Mesenchymal stem cell (in vitro differentiated cells and primary cell): ENCODE measurements at regions not wholly inside any gene's neighbourhood (a gene's known extent, or its start where the extent isn't known, plus 50 kb on each side); places are given as distances from the start of the nearest gene placed in this dataset.

Experiments
- DNase-seq: peaks from one replicate; pipeline ENCODE4 v3.0.0-alpha.2; 2013
- H2AFZ ChIP-seq: one replicate; pipeline ENCODE4 v1.6.1; 2013; ENCODE audit warnings: low read depth, mild to moderate bottlenecking, control low read depth, inconsistent platforms, low read length, moderate library complexity
- H2AK5ac ChIP-seq: 2 replicates; pipeline ENCODE4 v1.6.1; 2013; ENCODE audit warnings: low read length, moderate library complexity, mild to moderate bottlenecking, inconsistent platforms; ENCODE audit not compliant: severe bottlenecking
- H2BK120ac ChIP-seq: one replicate; pipeline ENCODE4 v1.6.1; 2013; ENCODE audit warnings: low read depth, mild to moderate bottlenecking, inconsistent platforms, low read length, moderate library complexity
- H2BK12ac ChIP-seq, 2 experiments: one replicate each; pipeline ENCODE4 v1.6.1; 2013; ENCODE audit warnings: inconsistent platforms in 2 of 2, low read length in 2 of 2, mild to moderate bottlenecking in 2 of 2, moderate library complexity in 2 of 2, control low read depth in 1 of 2
- H2BK15ac ChIP-seq: one replicate; pipeline ENCODE4 v1.6.1; 2013; ENCODE audit warnings: mild to moderate bottlenecking, low read depth, inconsistent platforms; ENCODE audit not compliant: poor library complexity, severe bottlenecking
- H2BK5ac ChIP-seq: 2 replicates; pipeline ENCODE4 v1.6.1; 2013; ENCODE audit warnings: low read depth, mild to moderate bottlenecking, low read length, control low read depth, inconsistent platforms; ENCODE audit not compliant: poor library complexity, severe bottlenecking
- H3K14ac ChIP-seq, 2 experiments: one replicate each; pipeline ENCODE4 v1.6.1; 2013; ENCODE audit warnings: inconsistent platforms in 2 of 2, low read length in 2 of 2, control low read depth in 1 of 2, mild to moderate bottlenecking in 1 of 2, moderate library complexity in 1 of 2
- H3K18ac ChIP-seq, 2 experiments: one replicate each; pipeline ENCODE4 v1.6.1; 2013; ENCODE audit warnings: inconsistent platforms in 2 of 2, low read length in 2 of 2, control low read depth in 1 of 2, low read depth in 1 of 2, mild to moderate bottlenecking in 1 of 2
- H3K23ac ChIP-seq, 2 experiments: one replicate each; pipeline ENCODE4 v1.6.1; 2013; ENCODE audit warnings: inconsistent platforms in 2 of 2, low read length in 2 of 2, mild to moderate bottlenecking in 2 of 2, moderate library complexity in 2 of 2, control low read depth in 1 of 2
- H3K27ac ChIP-seq: 2 replicates; pipeline ENCODE4 v1.5.1; 2013; ENCODE audit warnings: mild to moderate bottlenecking, moderate library complexity, low read length, control low read depth, inconsistent platforms; ENCODE audit not compliant: poor library complexity, severe bottlenecking
- H3K27me3 ChIP-seq, 2 experiments: 2 replicates each; pipeline versions ENCODE4 v1.6.1 to v1.7.0; 2013; ENCODE audit warnings: low read length in 2 of 2, mild to moderate bottlenecking in 2 of 2, moderate library complexity in 2 of 2, control low read depth in 1 of 2, inconsistent platforms in 1 of 2; ENCODE audit not compliant: control insufficient read depth in 1 of 2, insufficient read depth in 1 of 2
- H3K36me3 ChIP-seq, 2 experiments: 2 replicates each; pipeline versions ENCODE4 v1.6.1 to v1.7.0; 2013; ENCODE audit warnings: low read length in 2 of 2, control low read depth in 1 of 2, inconsistent platforms in 1 of 2, low read depth in 1 of 2, mild to moderate bottlenecking in 1 of 2; ENCODE audit not compliant: insufficient read depth in 2 of 2, control insufficient read depth in 1 of 2
- H3K4ac ChIP-seq, 2 experiments: one replicate each; pipeline ENCODE4 v1.6.1; 2013; ENCODE audit warnings: inconsistent platforms in 2 of 2, low read length in 2 of 2, mild to moderate bottlenecking in 2 of 2, moderate library complexity in 2 of 2, control low read depth in 1 of 2, low read depth in 1 of 2
- H3K4me1 ChIP-seq: 2 replicates; pipeline ENCODE4 v1.6.1; 2013; ENCODE audit warnings: low read depth, low read length, control low read depth; ENCODE audit not compliant: control insufficient read depth, insufficient read depth
- H3K4me2 ChIP-seq: 2 replicates; pipeline ENCODE4 v1.6.1; 2013; ENCODE audit warnings: low read length, mild to moderate bottlenecking, inconsistent platforms; ENCODE audit not compliant: poor library complexity, severe bottlenecking
- H3K4me3 ChIP-seq, 2 experiments: 2 replicates each; pipeline versions ENCODE4 v1.5.1 to v1.7.0; 2013; ENCODE audit warnings: low read length in 2 of 2, mild to moderate bottlenecking in 2 of 2, control low read depth in 1 of 2, low read depth in 1 of 2; ENCODE audit not compliant: insufficient read depth in 1 of 2
- H3K79me1 ChIP-seq: replicated peaks from 2 replicates; pipeline ENCODE4 v1.6.1; 2013; ENCODE audit warnings: mild to moderate bottlenecking, control low read depth, low read length, inconsistent platforms; ENCODE audit not compliant: poor library complexity, severe bottlenecking
- H3K9ac ChIP-seq: 2 replicates; pipeline ENCODE4 v1.7.0; 2013; ENCODE audit warnings: mild to moderate bottlenecking, low read length, moderate library complexity
- H3K9me3 ChIP-seq: 2 replicates; pipeline ENCODE4 v1.7.0; 2013; ENCODE audit warnings: mild to moderate bottlenecking, low read length; ENCODE audit not compliant: control insufficient read depth
- H4K8ac ChIP-seq: one replicate; pipeline ENCODE4 v1.6.1; 2013; ENCODE audit warnings: inconsistent platforms, mild to moderate bottlenecking, low read length, moderate library complexity
- H4K91ac ChIP-seq: one replicate; pipeline ENCODE4 v1.6.1; 2013; ENCODE audit warnings: mild to moderate bottlenecking, low read length, inconsistent platforms
- WGBS: methylation state at CpG from one replicate; pipeline ENCODE4 v1.1.7; 2013; ENCODE audit warnings: mixed read lengths; 5-methylcytosine and 5-hydroxymethylcytosine counted together

DNA sequence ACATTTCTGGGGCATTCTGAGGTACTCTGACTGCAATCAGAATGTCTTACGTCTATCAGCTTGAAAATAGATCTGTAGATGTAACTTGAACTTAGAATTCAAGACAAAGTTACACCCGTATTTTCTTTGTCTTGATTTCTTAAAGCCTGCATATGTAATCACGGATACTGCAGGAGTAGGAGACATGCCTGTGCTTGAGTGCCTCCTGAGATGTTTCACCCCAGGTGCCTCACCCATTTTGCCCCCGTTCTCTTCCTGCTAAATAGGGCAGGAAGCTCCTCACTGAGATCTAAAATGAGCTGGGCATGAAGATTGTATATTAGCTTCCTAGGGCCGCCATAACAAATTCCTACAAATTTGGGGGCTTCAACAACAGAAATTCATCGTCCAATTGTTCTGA is 131.9 kb downstream of the RDH14 start:
- WGBS, result 91% methylated on average over 5 of the region's 6 CpGs
- no peak overlapping the region for H3K27ac ChIP-seq

DNA sequence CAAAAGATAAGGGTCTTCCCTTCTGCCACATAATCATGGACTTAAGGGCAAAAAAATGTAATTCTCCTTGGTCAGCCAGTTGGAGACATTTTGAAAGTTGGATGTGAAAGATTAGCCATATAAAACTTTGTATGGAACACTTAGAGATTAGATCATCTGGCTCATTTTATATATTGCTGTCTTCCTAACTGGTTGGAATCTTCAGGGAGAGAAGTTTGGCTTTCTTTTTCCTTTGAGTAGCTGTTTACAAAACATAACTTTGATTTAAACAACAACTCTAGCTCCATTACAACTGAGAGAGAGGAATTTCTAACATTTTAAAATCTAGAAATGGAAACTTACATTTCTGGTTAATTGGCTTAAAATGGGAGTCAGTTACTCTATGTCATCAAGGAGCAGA is 132.7 kb downstream of the RDH14 start:
- no peak overlapping the region for H2AFZ ChIP-seq
- no peak for DNase-seq

More for the DNA sequence above, 131.9 kb downstream of the RDH14 start:
- Histone ChIP-seq H3K4me3 (no peak overlapping the region), H3K79me1 (no peaks in the 10 kb centered on the region), H4K8ac (no peak overlapping the region), H3K36me3 (no peaks in the 10 kb centered on the region), H3K4ac (no peak overlapping the region), H2BK120ac (no peak overlapping the region), H2AFZ (no peak overlapping the region), H3K4me2 (no peak overlapping the region), H2BK12ac (no peak overlapping the region), H3K23ac (no peak overlapping the region), H2AK5ac (no peak overlapping the region), H2BK5ac (no peak overlapping the region), H3K18ac (no peak overlapping the region), H3K9ac (no peak overlapping the region), H3K14ac (no peak overlapping the region), H3K27me3 (no peaks in the 10 kb centered on the region), H3K9me3 (no peaks in the 10 kb centered on the region), H3K4me1 (peaks cover 2% of the 10 kb centered on the region), H4K91ac (no peak overlapping the region), H2BK15ac (no peak overlapping the region)
- DNase-seq, result no peak

DNA sequence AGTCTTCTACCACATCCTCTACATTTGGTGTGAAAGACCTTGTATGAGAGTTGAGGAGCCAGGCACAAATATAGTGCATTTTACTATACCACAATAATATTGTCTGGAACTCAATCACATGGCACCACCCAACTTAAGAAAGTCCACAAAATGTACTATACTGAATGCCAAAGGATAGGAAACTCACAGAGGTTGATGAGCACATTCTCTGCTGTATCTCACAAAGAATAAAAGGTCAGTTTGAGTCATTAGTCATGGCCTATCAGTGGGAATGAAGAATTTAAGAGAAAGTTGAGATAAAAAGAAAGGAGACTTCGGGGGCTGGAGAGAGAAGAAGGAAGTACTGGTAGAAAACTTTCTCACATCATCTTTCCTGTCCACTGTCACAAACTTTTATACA is 134.3 kb downstream of the RDH14 start:
- no peak overlapping the region for H3K27ac ChIP-seq
- H3K18ac ChIP-seq, result no peak overlapping the region
- no CpG with 5 or more reads among the region's 1 CpG for WGBS
- H3K4ac ChIP-seq, result no peak overlapping the region
- no peak overlapping the region for H3K14ac ChIP-seq
- H3K4me3 ChIP-seq, result no peak overlapping the region
- no peaks in the 10 kb centered on the region for H3K9me3 ChIP-seq
- peaks cover 2% of the 10 kb centered on the region for H3K4me1 ChIP-seq
- no peak overlapping the region for H2AFZ ChIP-seq
- H3K36me3 ChIP-seq, result no peaks in the 10 kb centered on the region
- no peak for DNase-seq
- H2BK15ac ChIP-seq, result no peak overlapping the region
- no peak overlapping the region for H3K23ac ChIP-seq
- no peak overlapping the region for H2BK12ac ChIP-seq
- H2AK5ac ChIP-seq, result no peak overlapping the region
- no peak overlapping the region for H3K4me2 ChIP-seq
- H2BK5ac ChIP-seq, result no peak overlapping the region
- no peaks in the 10 kb centered on the region for H3K79me1 ChIP-seq
- no peak overlapping the region for H2BK120ac ChIP-seq
- no peak overlapping the region for H4K91ac ChIP-seq
- H4K8ac ChIP-seq, result no peak overlapping the region
- no peaks in the 10 kb centered on the region for H3K27me3 ChIP-seq
- no peak overlapping the region for H3K9ac ChIP-seq

More for the DNA sequence above, 132.7 kb downstream of the RDH14 start:
- Histone ChIP-seq H3K36me3 (no peaks in the 10 kb centered on the region), H3K9ac (no peak overlapping the region), H3K9me3 (no peaks in the 10 kb centered on the region), H3K18ac (no peak overlapping the region), H4K91ac (no peak overlapping the region), H2BK15ac (no peak overlapping the region), H3K27me3 (no peaks in the 10 kb centered on the region), H3K79me1 (no peaks in the 10 kb centered on the region), H3K4me1 (peaks cover 2% of the 10 kb centered on the region), H3K23ac (no peak overlapping the region), H3K14ac (no peak overlapping the region), H3K4me3 (no peak overlapping the region), H2BK12ac (no peak overlapping the region), H3K4ac (no peak overlapping the region), H2BK120ac (no peak overlapping the region), H2BK5ac (no peak overlapping the region), H2AK5ac (no peak overlapping the region), H4K8ac (no peak overlapping the region), H3K4me2 (no peak overlapping the region), H3K27ac (no peak overlapping the region)

GRCh38 chr2:18425210-18425703 is 135.2 kb downstream of the RDH14 start:
- no peak overlapping the region for H3K23ac ChIP-seq
- H4K8ac ChIP-seq, result no peak overlapping the region
- no peak overlapping the region for H3K4me3 ChIP-seq
- no peak overlapping the region for H2AK5ac ChIP-seq
- H3K14ac ChIP-seq, result no peak overlapping the region
- H3K4ac ChIP-seq, result no peak overlapping the region
- 78% methylated on average over 3 of the region's 3 CpGs for WGBS
- no peaks in the 10 kb centered on the region for H3K27me3 ChIP-seq
- H3K4me2 ChIP-seq, result no peak overlapping the region
- H2BK120ac ChIP-seq, result no peak overlapping the region
- H3K27ac ChIP-seq, result no peak overlapping the region
- no peaks in the 10 kb centered on the region for H3K36me3 ChIP-seq
- H3K18ac ChIP-seq, result no peak overlapping the region
- H2BK15ac ChIP-seq, result no peak overlapping the region
- H3K9me3 ChIP-seq, result no peaks in the 10 kb centered on the region
- H2BK5ac ChIP-seq, result no peak overlapping the region
- H3K79me1 ChIP-seq, result no peaks in the 10 kb centered on the region
- no peak overlapping the region for H3K9ac ChIP-seq
- H2AFZ ChIP-seq, result no peak overlapping the region
- no peak for DNase-seq
- H3K4me1 ChIP-seq, result peaks cover 2% of the 10 kb centered on the region
- H2BK12ac ChIP-seq, result no peak overlapping the region
- H4K91ac ChIP-seq, result no peak overlapping the region
